GM06990 (cell line): ENCODE measurements at regions not wholly inside any gene's neighbourhood (a gene's known extent, or its start where the extent isn't known, plus 50 kb on each side); places are given as distances from the start of the nearest gene placed in this dataset.

Experiments
- DNase-seq: peaks from one replicate; pipeline ENCODE4 v3.0.0-alpha.2; 2011; ENCODE audit not compliant: insufficient read length; ENCODE audit errors: extremely low read depth
- H3K27me3 ChIP-seq: replicated peaks from 2 replicates; pipeline ENCODE4 v1.6.0; 2011; ENCODE audit warnings: low read length; ENCODE audit not compliant: control insufficient read depth, insufficient read depth
- H3K36me3 ChIP-seq: 2 replicates; pipeline ENCODE4 v1.5.1; 2011; ENCODE audit warnings: low read length; ENCODE audit not compliant: control insufficient read depth, insufficient read depth
- H3K4me3 ChIP-seq: replicated peaks from 2 replicates; pipeline ENCODE4 v1.5.1; 2011; ENCODE audit warnings: low read depth, mild to moderate bottlenecking, control low read depth, low read length
- TF ChIP-seq, protein P1 (sequence below): IDR thresholded peaks from 2 replicates; pipeline ENCODE4 v1.5.1; 2011; ENCODE audit warnings: low read length, control low read depth, mild to moderate bottlenecking, inconsistent platforms; ENCODE audit not compliant: insufficient read depth, poor library complexity, severe bottlenecking

DNA sequence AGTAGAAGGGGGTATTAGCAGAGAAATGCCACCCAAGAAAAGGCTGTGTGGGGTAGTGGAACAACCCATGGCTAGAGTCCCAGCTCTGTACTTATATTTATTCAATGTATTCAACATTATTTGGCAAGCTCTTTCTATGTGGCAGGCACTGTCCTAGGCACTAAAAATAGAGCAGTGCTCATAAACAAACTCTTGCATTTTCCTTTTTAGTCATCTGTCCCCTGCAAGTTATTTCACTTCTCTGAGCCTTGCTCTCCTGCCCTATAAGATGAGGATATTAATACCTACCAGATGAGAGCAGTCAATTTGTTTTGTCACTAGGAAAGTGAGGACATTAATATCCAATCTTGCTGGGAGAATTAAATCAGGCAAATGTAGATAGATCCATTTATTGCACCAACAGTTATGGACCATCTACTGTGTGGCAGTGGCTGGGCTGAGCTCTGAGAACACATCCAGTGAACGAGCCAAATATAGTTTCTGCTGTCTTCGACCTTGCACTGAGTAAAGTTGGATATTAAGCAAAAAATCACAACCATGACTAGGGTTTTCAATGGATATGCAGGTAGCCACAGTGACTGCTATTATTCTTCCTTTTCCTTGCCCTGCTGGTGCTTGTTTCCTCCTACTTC, 314.3 kb upstream of the TBX3 start:
- Histone ChIP-seq H3K4me3 (no peak overlapping the region), H3K27me3 (no peaks in the 10 kb centered on the region), H3K36me3 (no peaks in the 10 kb centered on the region)
- peak; percentile 9 for DNase-seq
- TF ChIP-seq, protein P1, sequence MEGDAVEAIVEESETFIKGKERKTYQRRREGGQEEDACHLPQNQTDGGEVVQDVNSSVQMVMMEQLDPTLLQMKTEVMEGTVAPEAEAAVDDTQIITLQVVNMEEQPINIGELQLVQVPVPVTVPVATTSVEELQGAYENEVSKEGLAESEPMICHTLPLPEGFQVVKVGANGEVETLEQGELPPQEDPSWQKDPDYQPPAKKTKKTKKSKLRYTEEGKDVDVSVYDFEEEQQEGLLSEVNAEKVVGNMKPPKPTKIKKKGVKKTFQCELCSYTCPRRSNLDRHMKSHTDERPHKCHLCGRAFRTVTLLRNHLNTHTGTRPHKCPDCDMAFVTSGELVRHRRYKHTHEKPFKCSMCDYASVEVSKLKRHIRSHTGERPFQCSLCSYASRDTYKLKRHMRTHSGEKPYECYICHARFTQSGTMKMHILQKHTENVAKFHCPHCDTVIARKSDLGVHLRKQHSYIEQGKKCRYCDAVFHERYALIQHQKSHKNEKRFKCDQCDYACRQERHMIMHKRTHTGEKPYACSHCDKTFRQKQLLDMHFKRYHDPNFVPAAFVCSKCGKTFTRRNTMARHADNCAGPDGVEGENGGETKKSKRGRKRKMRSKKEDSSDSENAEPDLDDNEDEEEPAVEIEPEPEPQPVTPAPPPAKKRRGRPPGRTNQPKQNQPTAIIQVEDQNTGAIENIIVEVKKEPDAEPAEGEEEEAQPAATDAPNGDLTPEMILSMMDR: no peak

DNA sequence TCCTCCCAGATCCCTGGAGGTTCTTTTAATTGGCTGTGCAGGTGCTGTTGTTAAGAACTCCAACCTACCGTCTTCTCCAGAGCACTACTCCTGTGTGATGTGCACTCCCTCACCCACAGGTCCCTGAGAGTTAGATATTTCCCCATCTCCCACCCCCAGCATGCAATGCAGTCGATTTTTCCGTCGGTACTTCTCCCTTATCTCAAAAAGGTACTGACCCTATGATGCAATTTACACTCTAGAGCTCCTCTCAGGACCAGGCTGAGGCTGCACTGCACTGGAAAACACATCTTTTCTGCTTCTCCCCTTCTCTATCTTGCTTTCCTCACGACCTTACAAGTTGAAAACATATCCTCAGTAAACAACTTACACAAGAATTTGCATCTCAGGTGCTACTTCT, 312.4 kb upstream of the TBX3 start:
- Histone ChIP-seq H3K27me3 (no peaks in the 10 kb centered on the region), H3K4me3 (no peak overlapping the region), H3K36me3 (no peaks in the 10 kb centered on the region)
- TF ChIP-seq, protein P1: no peak
- DNase-seq: no peak

DNA sequence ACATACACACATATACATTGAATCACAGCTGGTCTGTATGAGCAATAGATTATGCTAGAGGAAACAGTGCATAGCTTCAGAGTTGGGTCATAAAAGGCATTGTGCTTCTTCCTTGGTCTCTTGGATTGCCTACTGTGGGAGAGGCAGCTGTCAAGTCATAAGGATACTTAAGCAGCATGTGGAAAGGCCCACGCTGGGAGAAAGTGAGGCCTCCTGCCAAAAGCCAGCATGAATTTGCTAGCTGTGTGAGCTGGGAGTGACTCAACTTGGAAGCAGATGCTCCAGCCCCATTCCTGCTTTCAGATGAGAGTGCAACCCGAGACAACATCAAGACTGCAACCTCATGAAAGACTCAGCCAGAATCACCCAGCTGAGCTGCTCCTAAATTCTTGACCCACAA, 311.9 kb upstream of the TBX3 start:
- TF ChIP-seq, protein P1: no peak
- H3K36me3 ChIP-seq: no peaks in the 10 kb centered on the region
- no peak for DNase-seq

DNA sequence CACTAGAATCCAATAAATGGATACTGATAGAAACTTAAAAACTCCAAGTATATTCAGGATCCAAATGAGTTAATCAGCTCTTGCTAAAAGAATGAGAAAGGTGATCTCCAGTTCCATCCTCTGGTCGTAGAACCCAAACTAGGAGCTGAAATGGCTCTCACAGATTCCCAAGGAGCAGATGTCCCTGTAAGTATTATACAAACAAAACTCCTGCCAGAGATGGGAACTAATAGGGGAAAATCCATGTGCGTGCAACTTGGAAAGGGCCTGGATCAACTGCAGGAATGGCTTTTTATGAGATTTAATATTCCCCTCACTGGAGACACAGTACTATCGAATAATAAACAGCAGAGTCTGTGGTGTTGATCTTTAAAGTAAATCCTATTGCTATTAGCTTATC, 309.2 kb upstream of the TBX3 start:
- no peak for DNase-seq
- H3K36me3 ChIP-seq: no peaks in the 10 kb centered on the region
- no peak overlapping the region for H3K4me3 ChIP-seq
- TF ChIP-seq, protein P1: no peak
- H3K27me3 ChIP-seq: no peaks in the 10 kb centered on the region

More for the DNA sequence above, 311.9 kb upstream of the TBX3 start:
- H3K4me3 ChIP-seq: no peak overlapping the region
- no peaks in the 10 kb centered on the region for H3K27me3 ChIP-seq

DNA sequence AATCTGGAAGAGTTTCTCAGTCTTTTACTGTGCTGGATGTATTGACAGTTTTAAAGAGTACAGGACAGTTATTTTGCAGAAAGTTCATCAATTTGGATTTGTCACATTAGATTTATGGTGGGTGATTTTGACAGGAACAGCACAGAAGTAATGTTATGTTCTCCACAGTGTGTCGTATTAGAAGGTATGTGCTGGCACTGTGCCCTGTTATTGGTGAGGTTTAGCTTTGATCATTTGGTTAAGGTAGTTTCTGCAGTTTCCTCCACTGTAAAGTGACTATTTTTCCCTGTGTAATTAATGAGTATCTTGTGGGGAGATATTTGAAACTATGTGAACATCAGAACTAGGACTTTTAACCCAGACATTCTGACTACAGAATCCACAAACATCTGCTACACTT, 308.5 kb upstream of the TBX3 start:
- TF ChIP-seq, protein P1: no peak
- no peak overlapping the region for H3K4me3 ChIP-seq
- DNase-seq: no peak
- no peaks in the 10 kb centered on the region for H3K27me3 ChIP-seq
- H3K36me3 ChIP-seq: no peaks in the 10 kb centered on the region

DNA sequence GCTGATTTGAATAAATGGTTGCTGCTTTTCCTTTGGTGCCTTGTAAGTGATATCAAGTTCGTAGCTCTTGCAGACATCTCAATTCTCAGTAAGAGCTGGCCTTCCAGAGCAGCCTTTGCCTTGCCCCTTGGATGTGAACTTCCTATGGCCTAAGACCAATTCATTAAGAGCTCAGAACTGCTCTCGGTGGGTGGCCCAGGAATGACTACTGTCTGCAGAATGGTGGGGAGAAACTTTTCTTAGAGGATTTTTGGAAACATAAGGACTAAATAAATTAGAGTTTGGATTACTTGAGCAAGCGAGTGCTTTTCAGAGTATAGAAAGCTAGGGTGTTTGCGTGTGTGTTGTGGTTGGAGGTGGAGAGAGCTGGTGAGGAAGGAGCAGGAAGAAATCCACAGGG, 306.4 kb upstream of the TBX3 start:
- no peak for DNase-seq

More for the DNA sequence above, 306.4 kb upstream of the TBX3 start:
- no peaks in the 10 kb centered on the region for H3K36me3 ChIP-seq
- no peaks in the 10 kb centered on the region for H3K27me3 ChIP-seq
- TF ChIP-seq, protein P1: no peak
- no peak overlapping the region for H3K4me3 ChIP-seq
